ENCODE measurements at regions not wholly inside any gene's neighbourhood (a gene's known extent, or its start where the extent isn't known, plus 50 kb on each side); places are given as distances from the start of the nearest gene placed in this dataset.

GRCh38 chr1:162943622-162944021 is 82.6 kb upstream of the CCDC190 start:
- no peak for TF ChIP-seq POLR2AphosphoS5 (IDR thresholded peaks at IDR 0.05; ENCODE audit: low read depth, low read length)
- TF ChIP-seq POLR2A (IDR thresholded peaks at IDR 0.05; ENCODE audit: low read depth, low read length): no peak
- no peak for TF ChIP-seq TAF1 (IDR thresholded peaks at IDR 0.05; ENCODE audit: low read depth, low read length)
- TF ChIP-seq SPI1 (IDR thresholded peaks at IDR 0.05; ENCODE audit: low read depth, low read length): no peak
